ENCODE measurements at regions not wholly inside any gene's neighbourhood (a gene's known extent, or its start where the extent isn't known, plus 50 kb on each side); places are given as distances from the start of the nearest gene placed in this dataset.
"Not testable (repeated sequence)": the region's sequence is repeated elsewhere in the genome, so short reads cannot be mapped to it uniquely, and the experiment has no call there.

DNA sequence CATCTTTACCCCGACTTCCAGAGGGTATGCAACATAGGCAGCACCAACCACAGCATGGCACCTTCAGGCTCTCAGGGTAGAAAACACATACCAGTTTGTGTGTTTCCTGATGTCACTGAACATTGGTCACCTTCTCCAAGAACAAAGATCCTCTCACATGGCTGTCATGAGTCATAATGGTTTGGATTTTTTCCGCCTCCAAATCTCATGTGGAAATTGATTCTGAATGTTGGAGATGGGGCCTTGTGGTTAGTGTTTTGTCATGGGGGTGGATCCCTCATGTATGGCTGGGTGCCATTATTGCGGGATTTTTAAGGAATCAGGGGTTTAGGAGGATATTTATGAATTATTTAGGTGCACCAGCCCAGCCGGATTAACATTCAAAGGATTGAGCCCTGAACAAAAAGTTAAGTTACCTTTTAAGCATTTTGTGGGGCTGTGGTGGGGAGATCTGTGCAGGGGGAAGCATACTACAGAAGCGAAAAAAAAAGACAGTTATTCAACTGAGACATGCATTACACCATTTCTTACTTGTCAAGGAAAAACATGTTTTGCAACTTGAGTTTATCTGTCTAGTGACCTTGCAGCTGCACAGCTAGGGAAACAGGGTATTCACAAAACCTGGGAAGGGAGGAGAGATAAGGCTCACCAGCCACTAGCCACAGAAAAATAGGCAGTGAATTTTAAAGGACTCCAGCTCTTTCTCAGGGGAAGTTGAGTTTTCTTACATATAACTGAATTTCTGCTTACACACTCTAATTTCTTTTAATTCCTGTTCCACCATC lies 774.1 kb upstream of the AUTS2 start:
- Mint-ChIP-seq H3K36me3 (no peaks in the 10 kb centered on the region), H3K27me3 (no peaks in the 10 kb centered on the region), H3K27ac (no peak overlapping the region), H3K4me1 (ENCODE audit: unreplicated experiment) (no peaks in the 10 kb centered on the region), H3K9me3 (peaks cover 12% of the 10 kb centered on the region), H3K4me3 (no peak overlapping the region)
- DNase-seq (ENCODE audit: extremely low spot score, unreplicated experiment): no peak
- TF ChIP-seq, protein P1, sequence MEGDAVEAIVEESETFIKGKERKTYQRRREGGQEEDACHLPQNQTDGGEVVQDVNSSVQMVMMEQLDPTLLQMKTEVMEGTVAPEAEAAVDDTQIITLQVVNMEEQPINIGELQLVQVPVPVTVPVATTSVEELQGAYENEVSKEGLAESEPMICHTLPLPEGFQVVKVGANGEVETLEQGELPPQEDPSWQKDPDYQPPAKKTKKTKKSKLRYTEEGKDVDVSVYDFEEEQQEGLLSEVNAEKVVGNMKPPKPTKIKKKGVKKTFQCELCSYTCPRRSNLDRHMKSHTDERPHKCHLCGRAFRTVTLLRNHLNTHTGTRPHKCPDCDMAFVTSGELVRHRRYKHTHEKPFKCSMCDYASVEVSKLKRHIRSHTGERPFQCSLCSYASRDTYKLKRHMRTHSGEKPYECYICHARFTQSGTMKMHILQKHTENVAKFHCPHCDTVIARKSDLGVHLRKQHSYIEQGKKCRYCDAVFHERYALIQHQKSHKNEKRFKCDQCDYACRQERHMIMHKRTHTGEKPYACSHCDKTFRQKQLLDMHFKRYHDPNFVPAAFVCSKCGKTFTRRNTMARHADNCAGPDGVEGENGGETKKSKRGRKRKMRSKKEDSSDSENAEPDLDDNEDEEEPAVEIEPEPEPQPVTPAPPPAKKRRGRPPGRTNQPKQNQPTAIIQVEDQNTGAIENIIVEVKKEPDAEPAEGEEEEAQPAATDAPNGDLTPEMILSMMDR (conservative IDR thresholded peaks at IDR 0.05): no peak

DNA sequence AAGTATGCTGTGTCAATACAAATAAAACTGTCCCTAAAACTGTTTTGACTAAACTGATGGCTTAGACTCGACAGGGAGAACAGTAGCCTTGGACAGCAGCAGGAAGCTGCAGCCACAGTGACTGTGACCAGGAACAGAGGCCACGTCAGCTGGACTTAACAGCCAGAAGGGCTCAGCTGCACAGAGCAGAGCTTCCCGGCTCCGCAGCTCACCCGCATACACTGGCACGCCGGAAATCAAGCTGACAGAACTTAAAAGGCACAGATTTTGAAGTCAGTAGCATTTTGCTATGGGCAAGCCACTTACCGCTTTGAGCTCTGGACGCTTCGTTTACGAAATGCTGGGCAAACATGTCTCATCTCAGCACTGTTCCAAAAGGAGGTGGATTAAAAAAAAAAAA lies 769.7 kb upstream of the AUTS2 start:
- H3K9me3 Mint-ChIP-seq: peaks cover 20% of the 10 kb centered on the region
- H3K4me1 Mint-ChIP-seq (ENCODE audit: unreplicated experiment): no peaks in the 10 kb centered on the region
- H3K4me3 Mint-ChIP-seq: no peak overlapping the region
- H3K27ac Mint-ChIP-seq: no peak overlapping the region
- TF ChIP-seq, protein P1 (conservative IDR thresholded peaks at IDR 0.05): no peak
- DNase-seq (ENCODE audit: extremely low spot score, unreplicated experiment): no peak
- no peaks in the 10 kb centered on the region for H3K27me3 Mint-ChIP-seq
- no peaks in the 10 kb centered on the region for H3K36me3 Mint-ChIP-seq

- Mint-ChIP-seq H3K9me3 (peaks cover 9% of the 10 kb centered on the region), H3K27me3 (no peaks in the 10 kb centered on the region), H3K4me3 (no peak overlapping the region), H3K4me1 (ENCODE audit: unreplicated experiment) (no peaks in the 10 kb centered on the region), H3K36me3 (no peaks in the 10 kb centered on the region), H3K27ac (no peak overlapping the region)
- no peak for DNase-seq (ENCODE audit: extremely low spot score, unreplicated experiment)
- TF ChIP-seq, protein P1 (conservative IDR thresholded peaks at IDR 0.05): no peak
Observed at GRCh38 chr7:68833422-68833821, 764.9 kb upstream of the AUTS2 start.

DNA sequence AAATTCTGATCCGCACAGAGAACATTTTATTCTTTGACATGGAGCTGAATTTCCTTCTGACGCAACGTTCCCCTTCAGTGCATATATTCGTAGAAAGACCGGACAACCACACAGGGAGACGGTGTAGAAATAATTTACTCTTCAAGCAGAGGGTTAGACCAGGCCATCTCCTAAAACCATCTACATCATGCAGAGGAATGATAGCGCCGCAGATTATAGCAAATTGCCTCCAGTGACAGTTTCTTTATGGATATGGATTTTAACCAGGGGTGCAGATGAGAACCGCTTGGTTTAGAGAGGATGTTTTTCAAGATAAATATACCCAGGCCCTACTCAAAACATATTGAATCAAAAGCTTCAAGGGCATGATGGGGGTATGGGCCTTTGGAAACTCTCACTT lies 759.3 kb upstream of the AUTS2 start:
- Mint-ChIP-seq H3K27me3 (no peaks in the 10 kb centered on the region), H3K4me3 (no peak overlapping the region)

GRCh38 chr7:68840991-68841390 lies 757.3 kb upstream of the AUTS2 start:
- TF ChIP-seq, protein P1 (conservative IDR thresholded peaks at IDR 0.05): no peak
- Mint-ChIP-seq H3K4me3 (no peak overlapping the region), H3K4me1 (ENCODE audit: unreplicated experiment) (peaks cover 9% of the 10 kb centered on the region), H3K9me3 (peaks cover 10% of the 10 kb centered on the region), H3K36me3 (no peaks in the 10 kb centered on the region), H3K27me3 (no peaks in the 10 kb centered on the region), H3K27ac (no peak overlapping the region)
- no peak for DNase-seq (ENCODE audit: extremely low spot score, unreplicated experiment)

More for the DNA sequence above, 759.3 kb upstream of the AUTS2 start:
- TF ChIP-seq, protein P1 (conservative IDR thresholded peaks at IDR 0.05): no peak
- DNase-seq (ENCODE audit: extremely low spot score, unreplicated experiment): no peak
- H3K4me1 Mint-ChIP-seq (ENCODE audit: unreplicated experiment): peaks cover 9% of the 10 kb centered on the region
- peaks cover 5% of the 10 kb centered on the region for H3K9me3 Mint-ChIP-seq
- no peaks in the 10 kb centered on the region for H3K36me3 Mint-ChIP-seq
- no peak overlapping the region for H3K27ac Mint-ChIP-seq

- not testable (repeated sequence) for H3K4me1 Mint-ChIP-seq (ENCODE audit: unreplicated experiment); DNase-seq (ENCODE audit: extremely low spot score, unreplicated experiment); H3K36me3 Mint-ChIP-seq; H3K27ac Mint-ChIP-seq; H3K27me3 Mint-ChIP-seq; H3K4me3 Mint-ChIP-seq
- H3K9me3 Mint-ChIP-seq: peaks cover 18% of the 10 kb centered on the region
Observed at GRCh38 chr7:68843985-68844384, 754.3 kb upstream of the AUTS2 start.

Data from type B pancreatic cell (in vitro differentiated cells).